ENCODE measurements at regions not wholly inside any gene's neighbourhood (a gene's known extent, or its start where the extent isn't known, plus 50 kb on each side); places are given as distances from the start of the nearest gene placed in this dataset.

DNA sequence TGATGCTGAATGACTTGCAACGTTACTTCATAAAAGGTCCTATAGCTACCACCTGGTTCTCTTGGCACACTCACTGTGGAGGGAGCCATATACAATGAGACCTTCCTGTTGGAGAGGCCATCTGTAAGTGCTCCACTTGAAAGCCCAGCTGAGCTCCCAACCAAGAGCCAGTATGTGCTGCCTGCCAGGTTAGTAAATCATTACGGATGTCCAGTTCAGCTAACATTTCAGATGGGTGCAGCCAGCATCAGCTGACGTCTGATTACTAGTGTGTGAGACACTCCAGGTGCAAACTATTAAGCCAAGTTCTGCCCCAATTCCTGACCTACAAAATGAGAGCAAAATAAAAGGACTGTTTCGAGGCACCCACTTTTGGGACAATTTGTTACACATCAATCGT lies 274.4 kb upstream of the ROBO2 start:
- FAIRE-seq (no peak), DNase-seq (ENCODE audit: insufficient read length, low spot score) (no peak)

DNA sequence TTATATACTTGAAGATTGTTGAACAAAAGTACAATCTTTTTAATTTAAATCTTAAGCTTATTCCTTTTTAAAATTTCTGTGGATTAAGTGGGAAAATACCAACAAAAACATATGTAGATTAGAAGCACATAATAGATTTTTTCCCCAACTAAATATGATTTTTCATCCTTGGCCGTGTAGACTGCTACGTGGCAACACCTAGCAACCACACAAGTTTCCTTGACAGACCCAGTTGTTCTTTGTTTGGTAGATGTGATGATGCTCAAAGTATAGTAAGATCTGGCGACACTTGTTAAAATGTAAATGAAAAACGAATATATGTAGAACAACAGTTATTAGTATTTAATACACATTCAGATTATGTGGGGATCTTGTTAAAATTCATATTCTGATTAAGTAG lies 271.0 kb upstream of the ROBO2 start:
- TF ChIP-seq, protein P1, sequence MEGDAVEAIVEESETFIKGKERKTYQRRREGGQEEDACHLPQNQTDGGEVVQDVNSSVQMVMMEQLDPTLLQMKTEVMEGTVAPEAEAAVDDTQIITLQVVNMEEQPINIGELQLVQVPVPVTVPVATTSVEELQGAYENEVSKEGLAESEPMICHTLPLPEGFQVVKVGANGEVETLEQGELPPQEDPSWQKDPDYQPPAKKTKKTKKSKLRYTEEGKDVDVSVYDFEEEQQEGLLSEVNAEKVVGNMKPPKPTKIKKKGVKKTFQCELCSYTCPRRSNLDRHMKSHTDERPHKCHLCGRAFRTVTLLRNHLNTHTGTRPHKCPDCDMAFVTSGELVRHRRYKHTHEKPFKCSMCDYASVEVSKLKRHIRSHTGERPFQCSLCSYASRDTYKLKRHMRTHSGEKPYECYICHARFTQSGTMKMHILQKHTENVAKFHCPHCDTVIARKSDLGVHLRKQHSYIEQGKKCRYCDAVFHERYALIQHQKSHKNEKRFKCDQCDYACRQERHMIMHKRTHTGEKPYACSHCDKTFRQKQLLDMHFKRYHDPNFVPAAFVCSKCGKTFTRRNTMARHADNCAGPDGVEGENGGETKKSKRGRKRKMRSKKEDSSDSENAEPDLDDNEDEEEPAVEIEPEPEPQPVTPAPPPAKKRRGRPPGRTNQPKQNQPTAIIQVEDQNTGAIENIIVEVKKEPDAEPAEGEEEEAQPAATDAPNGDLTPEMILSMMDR (IDR thresholded peaks at IDR 0.05; ENCODE audit: insufficient read depth, missing control alignments), result no peak
- FAIRE-seq (no peak), DNase-seq (ENCODE audit: insufficient read length, low spot score) (no peak)

More for the DNA sequence above, 274.4 kb upstream of the ROBO2 start:
- TF ChIP-seq, protein P1 (IDR thresholded peaks at IDR 0.05; ENCODE audit: insufficient read depth, missing control alignments), result no peak

DNA sequence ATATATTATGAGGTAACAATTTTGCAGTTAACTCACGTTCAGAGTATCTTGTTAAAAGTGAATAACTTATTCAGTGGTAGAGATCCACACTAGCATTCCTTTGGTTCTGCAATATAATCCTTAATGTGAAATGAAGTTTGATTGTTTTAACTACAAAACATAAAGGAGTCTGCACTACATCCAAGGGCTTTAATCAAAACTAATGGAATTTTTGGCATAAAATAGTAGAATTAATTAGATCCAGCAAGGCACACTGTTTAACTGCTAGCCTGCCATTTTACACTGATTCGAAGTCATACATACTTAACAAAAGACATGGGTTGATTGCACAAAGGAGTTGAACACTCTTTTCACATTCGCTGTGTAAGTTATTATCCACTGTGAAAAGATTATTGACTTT lies 263.0 kb upstream of the ROBO2 start:
- TF ChIP-seq, protein P1 (IDR thresholded peaks at IDR 0.05; ENCODE audit: insufficient read depth, missing control alignments), result no peak
- FAIRE-seq (no peak), DNase-seq (ENCODE audit: insufficient read length, low spot score) (no peak)

DNA sequence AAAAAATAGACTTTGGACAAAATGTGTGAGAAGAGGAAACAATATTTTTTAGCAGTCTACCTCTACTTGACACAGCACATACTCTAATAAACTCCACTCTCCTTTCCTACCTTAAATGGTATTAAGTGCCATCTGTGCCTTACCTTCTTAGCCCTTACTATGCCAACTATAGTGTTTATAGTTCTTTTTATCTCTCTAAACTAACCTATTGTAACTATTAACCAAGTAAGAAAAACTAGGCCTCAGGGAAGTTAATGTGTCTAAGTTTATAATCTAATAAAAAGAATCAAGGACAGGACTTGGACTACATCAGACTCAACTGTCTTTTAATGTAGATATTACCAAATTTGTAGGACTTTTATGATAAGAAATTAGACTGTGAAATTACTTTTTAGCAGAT lies 251.7 kb upstream of the ROBO2 start:
- DNase-seq (ENCODE audit: insufficient read length, low spot score), result no peak
- no peak for FAIRE-seq
- TF ChIP-seq, protein P1 (IDR thresholded peaks at IDR 0.05; ENCODE audit: insufficient read depth, missing control alignments), result no peak

DNA sequence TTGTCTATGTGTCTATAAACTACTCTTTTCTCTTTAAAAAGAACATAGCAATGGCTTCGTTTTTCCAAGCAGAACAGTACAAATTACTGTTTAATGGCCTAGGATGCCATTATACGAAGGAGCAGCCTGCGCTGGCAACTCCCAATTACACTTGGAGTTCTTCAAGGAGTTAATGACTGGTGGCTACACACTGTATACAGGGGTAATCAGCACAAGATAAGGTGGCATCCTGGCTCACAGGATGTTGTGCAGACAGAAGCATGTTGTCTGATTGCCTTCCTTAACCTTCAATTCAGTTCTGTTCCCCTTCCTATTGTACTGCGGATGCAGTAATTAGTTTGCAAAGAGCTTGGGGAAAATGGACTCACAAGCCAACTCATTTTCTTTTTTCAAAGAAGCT lies 250.7 kb upstream of the ROBO2 start:
- FAIRE-seq (no peak), DNase-seq (ENCODE audit: insufficient read length, low spot score) (no peak)
- TF ChIP-seq, protein P1 (IDR thresholded peaks at IDR 0.05; ENCODE audit: insufficient read depth, missing control alignments), result no peak

DNA sequence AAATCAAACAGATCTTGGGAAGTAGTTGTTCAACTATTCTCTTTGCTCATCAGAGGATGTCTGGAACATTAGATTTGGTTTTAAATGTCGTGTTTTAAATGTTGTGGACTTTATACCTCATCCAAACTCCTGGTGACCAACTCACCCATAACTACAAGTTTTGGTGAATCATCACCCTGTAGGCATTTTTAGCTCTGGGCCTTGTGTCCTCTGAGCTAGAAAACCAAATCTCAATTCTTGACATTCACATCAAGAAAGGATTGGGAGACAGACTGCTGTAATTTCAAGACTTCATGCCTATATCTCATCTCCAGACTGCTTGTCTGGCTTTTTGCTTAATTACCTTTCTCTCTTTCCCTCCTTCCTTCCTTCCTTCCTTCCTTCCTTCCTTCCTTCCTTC lies 228.5 kb upstream of the ROBO2 start:
- FAIRE-seq, result no peak
- DNase-seq (ENCODE audit: insufficient read length, low spot score), result no peak
- TF ChIP-seq, protein P1 (IDR thresholded peaks at IDR 0.05; ENCODE audit: insufficient read depth, missing control alignments), result no peak

DNA sequence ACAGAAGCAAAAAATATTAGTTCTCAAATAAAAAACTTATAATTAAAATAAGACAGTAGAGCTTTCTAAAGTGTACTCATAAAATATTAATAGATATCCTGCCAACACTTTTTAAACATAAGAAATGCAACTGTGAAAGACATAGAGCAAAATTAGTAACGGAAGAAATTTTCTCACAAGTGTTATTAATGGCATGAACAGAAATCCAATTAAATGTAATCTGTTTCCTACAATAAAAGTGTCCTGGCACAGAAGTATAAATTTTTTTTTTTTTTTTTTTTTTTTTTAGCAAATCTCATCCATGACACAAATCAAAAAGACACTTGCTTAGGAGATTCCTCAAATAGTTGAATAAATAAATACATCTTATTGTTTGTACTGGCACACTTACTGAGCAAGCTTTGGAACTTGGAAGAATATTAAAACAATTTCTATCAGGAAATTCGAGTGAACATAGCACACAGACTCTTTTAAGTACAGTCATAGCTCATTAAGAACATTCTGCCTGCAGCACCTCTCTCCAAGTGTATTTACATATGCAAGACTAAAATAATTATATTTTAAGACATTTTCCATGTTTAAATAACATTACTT lies 227.2 kb upstream of the ROBO2 start:
- TF ChIP-seq, protein P1 (IDR thresholded peaks at IDR 0.05; ENCODE audit: insufficient read depth, missing control alignments), result no peak
- no peak for DNase-seq (ENCODE audit: insufficient read length, low spot score)
- FAIRE-seq, result no peak

All from D721Med (cell line).